Natural killer cell (primary cell): ENCODE measurements at regions not wholly inside any gene's neighbourhood (a gene's known extent, or its start where the extent isn't known, plus 50 kb on each side); places are given as distances from the start of the nearest gene placed in this dataset.

Source experiments
- ATAC-seq, 3 donors: fragments of 150-1000 bp in 2 of 3; fragments of 200-7000 bp in 1 of 3; cut with Tn5 transposase; 1 replicate in 1 of 3; 2 replicates in 2 of 3; pipeline ENCODE4 v1.10.0; 2021; ENCODE audit warnings: mild to moderate bottlenecking in 2 of 3, moderate library complexity in 2 of 3
- DNase-seq, 2 donors: peaks; one replicate each; pipeline versions ENCODE4 v3.0.0 to v3.0.0-alpha.2; 2013 to 2021; ENCODE audit warnings: mixed read lengths in 1 of 2
- H3K27ac ChIP-seq: one replicate; pipeline ENCODE4 v1.5.1; 2013; ENCODE audit warnings: mild to moderate bottlenecking, low read length
- H3K27me3 ChIP-seq: one replicate; pipeline ENCODE4 v1.6.1; 2013; ENCODE audit warnings: low read length; ENCODE audit not compliant: control insufficient read depth, insufficient read depth
- H3K36me3 ChIP-seq: one replicate; pipeline ENCODE4 v1.6.1; 2013; ENCODE audit warnings: low read length; ENCODE audit not compliant: control insufficient read depth, insufficient read depth
- H3K4me1 ChIP-seq: one replicate; pipeline ENCODE4 v1.6.1; 2013; ENCODE audit warnings: low read length; ENCODE audit not compliant: control insufficient read depth, insufficient read depth
- H3K4me3 ChIP-seq: one replicate; pipeline ENCODE4 v1.5.1; 2013; ENCODE audit warnings: low read length
- H3K9me3 ChIP-seq: one replicate; pipeline ENCODE4 v1.6.1; 2013; ENCODE audit warnings: low read length; ENCODE audit not compliant: control insufficient read depth, insufficient read depth
- H3K27ac Mint-ChIP-seq, 2 donors: one replicate each; pipeline ENCODE4 v1.8.0; 2022; ENCODE audit warnings: mild to moderate bottlenecking in 2 of 2, mixed read lengths in 2 of 2, moderate library complexity in 1 of 2
- H3K27me3 Mint-ChIP-seq, 2 donors: one replicate each; pipeline ENCODE4 v1.8.0; 2022; ENCODE audit warnings: low read depth in 2 of 2, mixed read lengths in 2 of 2
- H3K36me3 Mint-ChIP-seq: one replicate; pipeline ENCODE4 v1.8.0; 2022; ENCODE audit warnings: mixed read lengths
- H3K4me1 Mint-ChIP-seq, 2 donors: one replicate each; pipeline ENCODE4 v1.8.0; 2022; ENCODE audit warnings: mixed read lengths in 2 of 2
- H3K4me3 Mint-ChIP-seq: one replicate; pipeline ENCODE4 v1.8.0; 2022; ENCODE audit warnings: mild to moderate bottlenecking, moderate library complexity, mixed read lengths
- H3K9me3 Mint-ChIP-seq, 2 donors: one replicate each; pipeline ENCODE4 v1.8.0; 2022; ENCODE audit warnings: mixed read lengths in 2 of 2
- CTCF ChIP-seq: fragments of 200-600 bp; IDR thresholded peaks from one replicate; pipeline ENCODE4 v1.8.0; 2022; ENCODE audit warnings: antibody characterized with exemption
- WGBS: methylation state at CpG from one replicate; pipeline ENCODE4 v1.1.7; 2013; ENCODE audit warnings: missing lambda C conversion rate; ENCODE audit not compliant: insufficient coverage; 5-methylcytosine and 5-hydroxymethylcytosine counted together
- intact Hi-C: fragments of 100-400 bp; cut with micrococcal nuclease; formaldehyde crosslinking; loops from one replicate; pipeline ENCODE4 v1.14.2; 2022

DNA sequence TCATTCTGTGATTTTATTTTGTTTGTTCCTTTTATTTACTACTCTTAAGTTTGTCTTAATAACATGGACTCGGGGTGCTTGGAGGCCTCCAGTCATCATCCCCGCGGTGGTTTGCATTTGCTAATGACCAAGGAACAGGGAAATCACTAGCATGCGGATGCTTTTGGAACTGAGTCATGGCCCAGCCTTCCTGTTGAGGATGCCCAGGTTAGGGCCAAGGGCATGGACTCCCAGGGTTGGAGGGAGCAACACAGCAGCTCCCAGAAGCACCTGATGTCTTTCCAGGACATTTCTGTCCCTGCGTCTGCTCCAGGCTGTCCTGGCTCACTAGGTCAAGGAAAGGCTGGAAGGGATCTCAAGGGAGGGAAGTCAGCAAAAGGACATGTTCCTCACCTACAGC, 423.7 kb upstream of the TSHZ3 start:
- Mint-ChIP-seq H3K4me3 (no peak overlapping the region), H3K4me1 (no peaks in the 10 kb centered on the region), H3K9me3 (no peaks in the 10 kb centered on the region), H3K27me3 (no peaks in the 10 kb centered on the region), H3K27ac (no peak overlapping the region), H3K36me3 (no peaks in the 10 kb centered on the region)
- Histone ChIP-seq H3K4me3 (no peak overlapping the region), H3K27me3 (no peaks in the 10 kb centered on the region), H3K9me3 (no peaks in the 10 kb centered on the region), H3K4me1 (no peaks in the 10 kb centered on the region), H3K36me3 (no peaks in the 10 kb centered on the region), H3K27ac (no peak overlapping the region)
- intact Hi-C loops = no loop called here
- 86% methylated on average over 5 of the region's 5 CpGs for WGBS
- DNase-seq (no peak), ATAC-seq (no peak)
- TF ChIP-seq CTCF = no peak

GRCh38 chr19:31781542-31781941, 432.3 kb upstream of the TSHZ3 start:
- H3K4me1 ChIP-seq = no peaks in the 10 kb centered on the region
- H3K9me3 ChIP-seq = no peaks in the 10 kb centered on the region
- no peak for DNase-seq
- WGBS = 75% methylated on average over 4 of the region's 4 CpGs
- intact Hi-C loops = no loop called here
- H3K27me3 ChIP-seq = no peaks in the 10 kb centered on the region
- H3K4me3 ChIP-seq = no peak overlapping the region
- no peak overlapping the region for H3K27ac Mint-ChIP-seq
- no peak for ATAC-seq
- no peaks in the 10 kb centered on the region for H3K9me3 Mint-ChIP-seq
- TF ChIP-seq CTCF = no peak
- H3K4me1 Mint-ChIP-seq = no peaks in the 10 kb centered on the region
- no peak overlapping the region for H3K4me3 Mint-ChIP-seq
- H3K27me3 Mint-ChIP-seq = no peaks in the 10 kb centered on the region
- no peak overlapping the region for H3K27ac ChIP-seq
- H3K36me3 ChIP-seq = no peaks in the 10 kb centered on the region
- H3K36me3 Mint-ChIP-seq = no peaks in the 10 kb centered on the region

GRCh38 chr19:31783592-31783991, 434.4 kb upstream of the TSHZ3 start:
- no peak overlapping the region for H3K27ac ChIP-seq
- no peaks in the 10 kb centered on the region for H3K9me3 Mint-ChIP-seq
- no peak overlapping the region for H3K4me3 ChIP-seq
- H3K27me3 ChIP-seq = peaks cover 2% of the 10 kb centered on the region
- intact Hi-C loops = no loop called here
- H3K4me3 Mint-ChIP-seq = no peak overlapping the region
- WGBS = 89% methylated on average over 9 of the region's 9 CpGs
- no peak for ATAC-seq
- no peaks in the 10 kb centered on the region for H3K36me3 Mint-ChIP-seq
- DNase-seq = no peak
- no peak overlapping the region for H3K27ac Mint-ChIP-seq
- H3K27me3 Mint-ChIP-seq = peaks cover 2 to 14% of the 10 kb centered on the region in 2 donors
- H3K4me1 Mint-ChIP-seq = no peaks in the 10 kb centered on the region
- no peak for TF ChIP-seq CTCF
- no peaks in the 10 kb centered on the region for H3K9me3 ChIP-seq
- no peaks in the 10 kb centered on the region for H3K4me1 ChIP-seq
- no peaks in the 10 kb centered on the region for H3K36me3 ChIP-seq

GRCh38 chr19:31784671-31785101, 435.4 kb upstream of the TSHZ3 start:
- Mint-ChIP-seq H3K27me3 (peaks cover 5 to 25% of the 10 kb centered on the region in 2 donors), H3K36me3 (no peaks in the 10 kb centered on the region), H3K9me3 (no peaks in the 10 kb centered on the region), H3K27ac (no peak overlapping the region), H3K4me1 (no peaks in the 10 kb centered on the region), H3K4me3 (no peak overlapping the region)
- intact Hi-C loops = no loop called here
- 33% methylated on average over 3 of the region's 3 CpGs for WGBS
- no peaks in the 10 kb centered on the region for H3K36me3 ChIP-seq
- no peaks in the 10 kb centered on the region for H3K4me1 ChIP-seq
- H3K4me3 ChIP-seq = no peak overlapping the region
- H3K27ac ChIP-seq = no peak overlapping the region
- H3K9me3 ChIP-seq = no peaks in the 10 kb centered on the region
- peaks cover 2% of the 10 kb centered on the region for H3K27me3 ChIP-seq
- DNase-seq (no peak), ATAC-seq (peak in 1 of 3 donors; percentile 42)
- no peak for TF ChIP-seq CTCF
